ENCODE measurements at regions not wholly inside any gene's neighbourhood (a gene's known extent, or its start where the extent isn't known, plus 50 kb on each side); places are given as distances from the start of the nearest gene placed in this dataset.

- TF ChIP-seq, protein P1, sequence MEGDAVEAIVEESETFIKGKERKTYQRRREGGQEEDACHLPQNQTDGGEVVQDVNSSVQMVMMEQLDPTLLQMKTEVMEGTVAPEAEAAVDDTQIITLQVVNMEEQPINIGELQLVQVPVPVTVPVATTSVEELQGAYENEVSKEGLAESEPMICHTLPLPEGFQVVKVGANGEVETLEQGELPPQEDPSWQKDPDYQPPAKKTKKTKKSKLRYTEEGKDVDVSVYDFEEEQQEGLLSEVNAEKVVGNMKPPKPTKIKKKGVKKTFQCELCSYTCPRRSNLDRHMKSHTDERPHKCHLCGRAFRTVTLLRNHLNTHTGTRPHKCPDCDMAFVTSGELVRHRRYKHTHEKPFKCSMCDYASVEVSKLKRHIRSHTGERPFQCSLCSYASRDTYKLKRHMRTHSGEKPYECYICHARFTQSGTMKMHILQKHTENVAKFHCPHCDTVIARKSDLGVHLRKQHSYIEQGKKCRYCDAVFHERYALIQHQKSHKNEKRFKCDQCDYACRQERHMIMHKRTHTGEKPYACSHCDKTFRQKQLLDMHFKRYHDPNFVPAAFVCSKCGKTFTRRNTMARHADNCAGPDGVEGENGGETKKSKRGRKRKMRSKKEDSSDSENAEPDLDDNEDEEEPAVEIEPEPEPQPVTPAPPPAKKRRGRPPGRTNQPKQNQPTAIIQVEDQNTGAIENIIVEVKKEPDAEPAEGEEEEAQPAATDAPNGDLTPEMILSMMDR (IDR thresholded peaks at IDR 0.05; ENCODE audit: insufficient read depth, low read depth, low read length): no peak
- no peak for TF ChIP-seq EZH2 (IDR thresholded peaks at IDR 0.05; ENCODE audit: insufficient read depth, low read length)
These were observed 217.0 kb downstream of the RWDD3 start for GRCh38 chr1:95451054-95451453.

Measured in astrocyte (in vitro differentiated cells and primary cell).